SK-MEL-5 (cell line): ENCODE measurements at regions not wholly inside any gene's neighbourhood (a gene's known extent, or its start where the extent isn't known, plus 50 kb on each side); places are given as distances from the start of the nearest gene placed in this dataset.

Experiments
- DNase-seq: peaks from one replicate; pipeline ENCODE4 v3.0.0-alpha.2; 2016; ENCODE audit warnings: low read depth, low spot score
- in situ Hi-C: cut with HindIII; loops from 2 replicates; pipeline ENCODE4 v1.10.0; 2016; ENCODE audit warnings: low sequenced_read_pairs, high pct_unique_total_duplicates, low pct_unique_long_range_greater_than_20kb

DNA sequence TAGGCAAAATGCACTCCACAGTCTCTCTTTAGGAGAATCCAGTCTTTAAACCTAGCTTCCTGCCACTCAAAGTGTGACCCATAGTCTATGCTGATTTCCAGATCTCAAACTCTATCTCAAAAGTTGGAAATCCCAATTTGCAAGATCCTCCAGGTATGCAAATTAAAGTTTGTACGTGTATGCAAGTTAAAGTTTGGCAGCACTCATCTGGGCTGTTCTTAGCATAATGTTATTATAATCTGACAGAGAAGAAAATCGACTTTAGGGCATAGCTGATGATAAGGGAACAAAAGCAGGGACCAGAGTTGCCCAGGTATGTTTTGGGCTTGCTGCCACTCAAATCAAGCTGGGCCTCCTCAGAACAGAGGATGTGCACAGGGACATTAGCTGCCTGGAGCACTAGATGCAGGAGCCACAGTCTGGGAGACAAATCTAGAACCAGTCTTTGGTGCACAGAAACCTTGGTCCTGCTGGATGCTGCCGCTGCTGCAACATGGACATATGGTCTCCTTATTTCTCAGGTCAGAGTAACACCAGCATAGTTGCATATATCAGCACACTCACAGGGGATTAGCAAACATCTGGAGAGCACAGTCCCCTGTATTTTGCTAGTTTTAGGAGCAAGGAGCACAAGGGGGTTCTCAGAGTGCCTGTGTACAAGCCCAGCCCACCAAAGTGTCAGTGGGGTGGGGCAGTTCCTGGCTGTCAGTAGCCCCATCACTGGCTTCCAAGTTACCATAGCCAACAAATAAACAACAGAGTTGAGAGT lies 242.6 kb downstream of the TTC32 start:
- in situ Hi-C loops, result no loop called here

DNA sequence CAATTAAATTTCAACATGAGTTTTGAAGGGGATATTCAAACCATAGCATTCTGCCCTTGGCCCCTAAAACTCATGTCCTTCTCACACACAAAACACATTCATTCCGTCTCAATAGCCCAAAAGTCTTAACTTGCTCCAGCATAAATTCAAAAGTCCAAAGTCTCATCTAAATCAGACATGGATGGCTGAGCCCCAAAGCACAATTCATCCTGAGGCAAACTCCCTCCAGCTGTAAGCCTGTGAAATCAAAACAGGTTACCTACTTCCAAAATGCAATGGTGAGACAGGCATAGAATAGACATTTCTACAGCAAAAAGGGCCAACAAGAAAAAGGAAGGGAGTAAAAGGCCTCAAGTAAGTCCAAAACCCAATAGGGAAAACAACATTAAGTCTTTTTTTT lies 245.8 kb downstream of the TTC32 start:
- DNase-seq, result no peak
- in situ Hi-C loops, result no loop called here

More for the DNA sequence above, 242.6 kb downstream of the TTC32 start:
- no peak for DNase-seq

DNA sequence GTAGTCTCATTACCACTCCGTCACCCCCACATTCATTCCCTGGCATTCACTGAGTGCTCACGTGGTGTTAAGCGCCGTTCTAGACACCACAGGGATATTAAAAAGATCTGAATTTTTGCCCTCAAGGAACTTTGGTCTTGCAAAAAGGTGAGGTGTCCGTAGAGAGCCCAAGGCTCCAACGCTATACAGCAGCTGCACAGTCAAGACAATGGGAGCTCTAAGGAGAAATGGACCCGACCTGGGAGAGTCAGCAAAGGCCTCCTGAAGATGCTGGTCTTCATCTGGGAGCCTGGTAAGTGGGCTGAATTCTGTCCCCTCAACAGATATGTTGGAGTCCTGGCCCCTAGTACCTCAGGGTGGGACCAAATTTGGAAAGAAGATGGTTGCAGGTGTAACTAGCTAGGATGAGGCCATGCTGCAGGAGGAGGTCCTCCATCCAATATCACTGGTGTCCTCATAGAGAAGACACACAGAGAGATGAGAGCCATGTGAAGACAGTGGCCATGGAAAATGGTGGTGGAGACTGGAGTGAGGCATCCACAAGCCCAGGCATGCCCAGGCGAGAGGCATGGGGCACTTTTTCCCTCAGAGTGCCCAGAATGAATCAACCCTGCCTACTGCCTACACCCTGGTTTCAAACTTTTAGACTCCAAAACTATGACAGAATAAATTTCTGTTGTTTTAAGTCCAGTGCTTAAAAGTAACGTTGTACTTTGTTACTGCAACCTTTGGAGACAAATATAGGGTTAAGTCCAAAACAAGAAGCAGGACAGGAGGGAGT lies 247.3 kb downstream of the TTC32 start:
- DNase-seq, result no peak
- in situ Hi-C loops, result no loop called here

DNA sequence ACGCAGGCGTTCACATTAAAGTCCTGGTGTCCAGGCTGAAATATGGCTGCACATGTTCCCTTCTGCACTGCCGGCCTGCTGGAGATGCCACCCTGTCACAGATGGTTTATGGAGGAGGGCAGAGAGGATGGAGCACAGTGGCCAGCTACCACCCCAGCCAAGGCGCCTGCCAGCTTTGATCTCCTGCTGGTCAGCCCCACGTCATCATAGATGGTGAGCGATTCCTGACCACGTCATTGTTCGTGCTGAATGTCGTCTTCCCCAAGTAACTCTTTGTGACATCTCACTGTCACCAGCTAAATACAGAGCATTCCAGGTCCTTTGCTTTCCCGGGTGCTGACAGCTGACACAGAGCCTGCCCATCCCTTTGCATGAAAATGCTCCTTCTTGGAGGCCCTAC lies 248.3 kb downstream of the TTC32 start:
- no peak for DNase-seq
- in situ Hi-C loops, result no loop called here

DNA sequence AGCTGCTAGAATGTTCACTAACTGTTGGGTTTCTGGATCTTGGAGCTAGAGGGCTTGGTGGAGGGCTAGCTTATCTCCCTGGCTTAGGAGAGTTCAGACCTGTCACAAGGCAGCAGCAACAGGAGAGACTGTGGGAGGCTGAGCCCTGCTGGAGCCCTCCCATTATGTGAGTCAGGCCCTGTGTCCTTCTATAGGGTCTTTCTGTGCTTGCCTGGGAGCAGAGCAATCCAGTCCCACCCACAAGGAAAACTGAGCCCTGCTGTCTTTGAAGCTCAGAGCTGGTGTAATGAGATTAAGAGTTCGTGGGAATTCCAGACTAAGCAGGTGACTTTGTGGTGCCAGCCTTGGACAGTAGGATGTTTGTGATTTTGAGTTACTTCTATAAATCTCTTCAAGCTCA lies 249.0 kb downstream of the TTC32 start:
- in situ Hi-C loops, result no loop called here

DNA sequence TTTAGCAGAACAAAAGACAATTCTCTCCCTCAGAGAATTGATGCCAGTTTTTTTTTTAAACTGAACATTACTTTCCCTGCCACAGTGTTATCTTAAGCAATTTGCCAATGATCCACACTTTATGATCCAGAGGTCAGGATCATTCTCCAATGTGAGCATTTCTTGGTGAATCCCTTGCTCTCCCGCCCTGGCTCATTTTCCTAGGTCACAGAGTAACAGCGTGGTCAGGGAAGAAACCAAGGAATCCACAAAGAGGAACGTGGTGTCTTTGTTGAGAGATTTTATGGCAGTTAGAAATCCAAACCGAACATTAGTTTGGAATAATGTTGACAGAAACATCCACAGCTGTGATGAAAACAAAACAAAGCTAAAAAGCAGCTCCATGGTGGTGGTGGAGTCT lies 250.3 kb downstream of the TTC32 start:
- in situ Hi-C loops, result no loop called here
- DNase-seq, result no peak

More for the DNA sequence above, 249.0 kb downstream of the TTC32 start:
- DNase-seq, result no peak

DNA sequence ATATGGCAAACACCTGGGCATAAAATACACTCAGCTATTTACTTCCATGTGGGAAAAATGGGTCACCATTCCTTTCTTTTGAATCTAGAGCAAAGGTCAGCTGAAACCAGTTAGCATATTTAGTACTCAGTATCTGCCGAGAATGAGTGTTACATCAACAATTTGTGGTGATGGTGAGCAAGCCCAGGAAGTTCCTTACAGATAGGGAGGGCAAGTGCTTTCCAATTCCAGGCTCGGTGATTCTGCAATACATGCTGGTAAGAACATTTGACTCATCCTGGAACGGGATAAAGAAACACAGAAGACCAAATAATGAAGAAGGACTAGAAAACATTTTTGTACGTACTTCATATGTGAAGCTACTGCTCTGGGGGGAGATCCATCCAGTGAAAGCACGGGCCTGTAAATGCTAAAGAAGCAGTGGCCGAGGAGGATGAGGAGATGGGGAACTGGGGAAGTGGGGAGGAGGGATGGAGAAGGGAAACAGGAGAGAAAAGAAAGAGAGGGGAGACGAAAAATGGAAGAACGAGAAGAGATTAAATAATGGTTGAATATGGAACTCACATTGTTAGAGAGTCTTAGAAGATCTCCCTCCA lies 251.9 kb downstream of the TTC32 start:
- DNase-seq, result no peak
- in situ Hi-C loops, result no loop called here

DNA sequence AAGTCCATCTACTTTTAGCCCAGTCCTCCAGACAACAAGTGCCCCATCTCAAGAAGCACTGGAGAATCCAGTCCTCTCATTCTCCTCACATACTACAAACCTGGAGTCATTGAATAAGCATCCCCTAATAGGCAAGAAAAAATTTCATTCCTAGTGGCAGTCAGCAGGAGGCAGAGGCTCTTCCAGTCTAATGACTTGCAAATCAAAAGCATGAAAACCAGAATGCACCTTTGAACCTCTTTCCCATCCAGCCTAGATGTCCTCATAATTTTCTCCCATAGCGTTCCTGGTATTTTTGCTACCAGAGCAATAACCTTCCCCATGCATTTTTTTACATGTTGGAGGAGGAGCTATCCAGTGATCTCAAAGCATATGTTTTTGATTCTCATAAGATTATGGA lies 252.6 kb downstream of the TTC32 start:
- no peak for DNase-seq
- in situ Hi-C loops, result no loop called here

DNA sequence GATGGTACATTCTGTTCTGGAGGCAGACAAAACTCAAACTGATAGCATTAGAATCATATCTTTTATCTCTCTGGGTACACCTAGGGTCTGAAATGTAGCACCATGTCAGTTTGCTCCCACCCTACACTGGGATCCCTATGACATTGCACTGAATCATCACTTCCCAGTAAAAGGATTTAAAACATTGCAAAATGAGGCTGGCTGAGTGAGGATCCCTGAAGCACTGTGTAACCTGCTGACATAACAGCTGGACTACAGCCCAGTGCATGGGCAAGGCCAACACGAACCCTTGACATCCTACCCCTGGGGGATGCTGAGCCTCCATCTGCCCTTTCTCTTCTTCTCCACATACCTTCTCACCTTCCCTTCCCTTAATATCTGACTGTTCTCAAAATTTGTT lies 253.2 kb downstream of the TTC32 start:
- in situ Hi-C loops, result no loop called here
- no peak for DNase-seq

DNA sequence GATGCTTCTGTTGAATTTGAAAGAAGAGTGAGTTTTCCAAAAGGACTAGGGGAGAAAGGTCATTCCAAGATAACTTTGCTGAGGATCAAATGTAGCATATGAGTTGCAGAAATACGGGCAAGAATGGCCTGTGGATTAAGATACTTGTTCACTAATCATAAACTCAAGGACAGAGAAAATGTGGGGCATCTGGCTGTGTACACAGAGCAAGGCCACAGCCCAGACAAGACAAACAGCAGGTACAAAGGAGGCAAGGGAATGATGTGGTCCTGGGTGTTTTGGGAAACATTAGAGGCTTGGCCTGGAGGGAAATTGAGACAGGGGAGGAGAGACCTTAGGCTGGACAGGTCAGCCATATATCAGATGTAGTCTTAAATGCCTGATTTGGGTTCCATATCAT lies 254.8 kb downstream of the TTC32 start:
- in situ Hi-C loops, result no loop called here
- no peak for DNase-seq

DNA sequence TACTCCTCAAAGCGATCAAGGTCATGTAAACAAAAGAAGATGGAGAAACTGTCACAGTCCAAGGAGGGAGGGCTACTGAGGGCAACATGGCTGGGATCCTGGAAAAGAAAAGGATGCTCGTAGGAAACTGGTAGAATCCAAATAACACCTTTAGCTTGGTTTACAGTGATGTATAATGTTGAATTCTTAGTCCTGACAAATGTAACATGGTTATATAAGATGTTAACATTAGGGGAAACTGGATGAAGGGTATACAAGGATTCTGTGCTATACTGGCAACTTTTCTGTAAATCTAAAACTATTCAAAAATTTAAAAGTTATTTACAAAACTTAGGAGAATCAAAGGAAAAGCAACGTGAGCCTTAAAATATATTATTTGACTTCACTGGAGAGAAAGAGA lies 257.0 kb downstream of the TTC32 start:
- in situ Hi-C loops, result no loop called here
- no peak for DNase-seq

DNA sequence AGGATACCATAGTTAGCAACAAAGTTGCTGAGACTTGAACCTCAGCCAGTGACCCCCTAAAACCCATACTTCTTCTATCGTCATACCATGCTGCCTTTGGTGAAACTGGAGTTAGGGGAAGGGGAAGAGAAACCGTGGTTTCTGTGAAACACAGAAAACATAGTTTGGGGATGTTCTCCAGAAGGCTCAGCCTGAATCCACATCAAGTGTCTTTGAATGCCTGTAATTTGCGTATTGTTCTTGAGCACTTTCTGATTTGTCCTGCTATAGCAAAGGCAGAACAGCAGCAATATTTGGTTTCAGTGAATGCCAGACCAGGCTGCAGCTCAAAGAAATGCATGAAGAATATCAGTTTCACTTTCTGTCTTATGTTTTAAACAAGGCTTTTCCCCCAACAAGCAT lies 258.7 kb downstream of the TTC32 start:
- DNase-seq, result no peak
- in situ Hi-C loops, result no loop called here

DNA sequence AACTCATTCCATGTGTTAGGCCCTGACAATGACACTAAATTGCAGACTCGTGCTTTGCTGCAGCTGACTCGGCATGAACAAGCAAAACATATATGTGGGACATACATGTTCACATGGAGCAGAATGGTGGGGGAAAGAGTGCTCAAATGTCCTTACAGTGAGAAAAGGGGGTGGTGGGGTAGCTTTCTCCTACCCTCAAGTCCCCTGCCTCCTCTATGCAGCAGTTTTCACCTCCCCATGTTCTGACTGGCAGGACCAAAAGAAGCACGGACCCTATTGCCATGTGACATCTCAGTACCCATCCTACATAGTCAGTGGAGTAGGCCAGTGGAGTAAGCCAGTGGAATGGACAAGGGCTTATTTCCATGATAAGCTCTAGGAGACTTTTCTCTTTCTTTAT lies 259.3 kb downstream of the TTC32 start:
- in situ Hi-C loops, result no loop called here
- DNase-seq, result no peak

DNA sequence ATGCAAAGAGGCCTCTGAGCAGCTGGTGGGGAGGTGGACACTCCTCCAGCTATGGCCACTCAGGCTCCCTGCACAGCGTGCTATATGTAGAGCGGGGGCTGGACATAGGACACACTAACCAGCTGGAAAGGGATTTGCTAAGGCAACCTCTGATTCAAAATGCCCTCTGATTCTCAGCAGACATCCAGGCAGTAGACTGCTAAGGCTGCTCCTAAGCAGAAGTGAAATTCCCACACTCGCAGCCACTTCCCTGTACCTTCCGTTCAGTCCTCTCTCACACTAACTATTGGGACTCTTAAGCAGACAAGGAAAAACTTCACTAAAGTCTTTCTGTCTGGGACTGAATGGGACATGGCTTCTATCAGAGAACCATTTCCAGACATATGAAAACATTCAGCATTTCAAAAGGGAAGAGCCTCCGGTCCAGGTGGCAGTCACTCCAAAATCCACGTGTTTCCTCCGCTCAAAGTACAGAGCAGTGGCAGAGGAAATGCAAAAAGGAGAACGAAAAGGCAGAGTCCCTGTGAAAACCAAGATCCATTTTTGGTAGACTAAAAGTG lies 265.8 kb downstream of the TTC32 start:
- no peak for DNase-seq
- in situ Hi-C loops, result no loop called here

DNA sequence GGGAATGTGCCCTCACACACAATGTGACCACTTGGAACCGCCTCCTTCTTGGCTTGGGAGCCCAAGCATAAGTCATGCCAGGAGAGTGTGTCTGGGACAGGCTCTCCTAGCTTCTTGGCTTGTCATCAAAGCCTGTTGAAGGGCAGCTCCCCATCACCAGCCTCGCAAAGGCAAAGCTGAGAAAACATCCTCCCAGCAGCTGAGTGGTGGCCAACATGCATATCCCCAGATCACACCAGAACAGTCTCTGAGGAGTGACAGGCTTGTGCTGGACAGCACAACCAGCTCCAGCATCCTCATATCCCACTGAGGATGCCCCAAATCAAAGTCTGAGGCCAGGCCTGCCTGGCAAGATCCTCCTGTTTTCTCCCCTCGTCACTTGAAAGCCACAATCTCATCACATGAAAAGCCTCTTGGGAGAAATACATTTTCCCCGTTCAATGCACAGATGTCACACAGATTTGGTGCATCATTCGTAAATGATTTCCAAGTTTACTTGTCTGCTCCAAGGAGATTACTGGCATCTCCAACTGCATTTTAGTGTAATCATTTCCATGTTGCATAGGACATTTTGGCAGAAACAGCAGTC lies 269.3 kb downstream of the TTC32 start:
- in situ Hi-C loops, result no loop called here
- DNase-seq, result no peak

DNA sequence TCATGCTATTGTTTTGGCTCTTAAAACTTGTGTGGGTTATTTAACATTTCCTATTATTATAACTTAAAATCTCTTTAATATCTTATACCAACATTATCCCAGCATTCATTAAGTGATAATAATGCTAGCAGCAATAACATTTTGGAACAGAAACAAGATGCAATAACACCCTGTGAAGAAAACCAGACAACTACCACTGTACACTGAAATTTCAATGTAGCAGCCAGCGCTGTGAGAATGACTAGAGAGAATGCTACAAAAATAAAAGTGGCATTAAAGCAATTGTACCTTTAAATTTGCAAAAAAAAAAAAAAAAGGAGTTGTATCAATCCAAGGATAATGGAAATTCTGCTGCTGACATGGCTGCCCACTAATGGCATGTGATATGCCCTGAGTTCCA lies 269.9 kb downstream of the TTC32 start:
- in situ Hi-C loops, result no loop called here
- no peak for DNase-seq

DNA sequence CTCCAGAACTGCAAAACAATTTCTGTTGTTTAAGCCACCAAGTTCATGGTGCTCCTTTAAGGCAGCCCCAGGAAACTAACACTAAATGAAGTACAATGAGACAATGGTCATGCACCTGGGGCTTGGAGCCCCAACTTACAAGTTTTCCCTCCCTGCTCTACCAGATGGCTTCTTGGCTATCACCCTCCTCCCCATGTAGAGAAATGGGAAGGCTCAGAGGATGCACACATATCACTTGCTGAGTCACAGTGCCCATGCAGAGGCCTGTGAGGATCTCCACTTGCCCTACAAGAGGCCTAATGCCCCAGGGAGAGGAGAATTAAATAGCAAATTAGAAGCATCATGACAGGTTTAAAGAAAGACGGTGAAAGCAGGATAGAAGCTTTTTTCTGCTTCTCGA lies 270.9 kb downstream of the TTC32 start:
- no peak for DNase-seq
- in situ Hi-C loops, result no loop called here

DNA sequence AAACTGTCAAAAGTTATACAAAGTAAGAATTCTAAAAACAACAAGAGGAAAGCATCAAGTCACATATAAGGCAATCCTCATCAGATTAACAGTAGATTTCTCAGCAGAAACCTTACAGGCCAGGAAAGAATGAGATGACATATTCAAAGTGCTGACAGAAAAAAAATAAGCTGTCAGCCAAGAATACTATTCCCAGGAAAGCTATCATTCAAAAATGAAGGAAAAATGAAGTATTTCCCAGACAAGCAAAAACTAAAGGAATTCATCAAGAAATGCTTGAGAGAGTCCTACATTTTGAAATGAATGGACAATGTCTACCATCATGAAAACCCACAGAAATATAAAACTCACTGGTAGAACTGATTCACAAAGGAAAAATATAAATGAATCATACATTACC lies 268.9 kb upstream of the OSR1 start:
- DNase-seq, result no peak
- in situ Hi-C loops, result no loop called here
